ENCODE measurements at regions not wholly inside any gene's neighbourhood (a gene's known extent, or its start where the extent isn't known, plus 50 kb on each side); places are given as distances from the start of the nearest gene placed in this dataset.

GRCh38 chr1:4095433-4095971 is 195.4 kb upstream of the C1orf174 start:
- TF ChIP-seq REST (IDR thresholded peaks at IDR 0.05) (no peak), CTCF (IDR thresholded peaks at IDR 0.05; ENCODE audit: low read depth, low read length, missing input control) (no peak), ATF3 (IDR thresholded peaks at IDR 0.05) (no peak), YY1 (IDR thresholded peaks at IDR 0.05) (no peak), RAD21 (IDR thresholded peaks at IDR 0.05) (no peak), MAX (IDR thresholded peaks at IDR 0.05) (no peak), ZBTB33 (IDR thresholded peaks at IDR 0.05) (no peak)
